ENCODE measurements at regions not wholly inside any gene's neighbourhood (a gene's known extent, or its start where the extent isn't known, plus 50 kb on each side); places are given as distances from the start of the nearest gene placed in this dataset.

- TF ChIP-seq CTCF (IDR thresholded peaks at IDR 0.05) (no peak), POLR2A (IDR thresholded peaks at IDR 0.05) (no peak)
These were observed 498.6 kb downstream of the BTBD3 start for GRCh38 chr20:12416281-12416680.

All from tibial nerve (tissue), 3 donors.